ENCODE measurements at regions not wholly inside any gene's neighbourhood (a gene's known extent, or its start where the extent isn't known, plus 50 kb on each side); places are given as distances from the start of the nearest gene placed in this dataset.

DNA sequence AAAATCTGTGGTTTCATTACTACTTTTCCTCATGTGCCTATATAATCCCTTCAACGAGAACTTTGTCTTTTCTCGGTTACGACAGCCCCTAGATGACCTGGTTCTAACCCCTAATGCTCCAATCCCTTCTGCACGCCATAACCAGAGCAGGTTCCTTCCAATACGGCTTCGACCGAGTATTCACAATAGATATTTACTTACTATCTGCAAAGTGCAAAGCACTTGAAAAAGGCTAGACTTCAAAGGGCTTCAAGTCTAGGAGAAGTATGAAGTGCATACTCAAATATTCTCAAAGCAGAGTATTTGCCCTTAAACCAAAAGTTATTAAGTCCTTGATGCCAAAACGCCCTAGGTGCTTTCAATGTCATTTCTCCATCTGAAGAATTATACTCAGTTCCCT, 63.4 kb upstream of the NHSL1 start:
- H3K4me3 ChIP-seq (ENCODE audit: low read depth, low read length) = no peak overlapping the region
- TF ChIP-seq, protein P1, sequence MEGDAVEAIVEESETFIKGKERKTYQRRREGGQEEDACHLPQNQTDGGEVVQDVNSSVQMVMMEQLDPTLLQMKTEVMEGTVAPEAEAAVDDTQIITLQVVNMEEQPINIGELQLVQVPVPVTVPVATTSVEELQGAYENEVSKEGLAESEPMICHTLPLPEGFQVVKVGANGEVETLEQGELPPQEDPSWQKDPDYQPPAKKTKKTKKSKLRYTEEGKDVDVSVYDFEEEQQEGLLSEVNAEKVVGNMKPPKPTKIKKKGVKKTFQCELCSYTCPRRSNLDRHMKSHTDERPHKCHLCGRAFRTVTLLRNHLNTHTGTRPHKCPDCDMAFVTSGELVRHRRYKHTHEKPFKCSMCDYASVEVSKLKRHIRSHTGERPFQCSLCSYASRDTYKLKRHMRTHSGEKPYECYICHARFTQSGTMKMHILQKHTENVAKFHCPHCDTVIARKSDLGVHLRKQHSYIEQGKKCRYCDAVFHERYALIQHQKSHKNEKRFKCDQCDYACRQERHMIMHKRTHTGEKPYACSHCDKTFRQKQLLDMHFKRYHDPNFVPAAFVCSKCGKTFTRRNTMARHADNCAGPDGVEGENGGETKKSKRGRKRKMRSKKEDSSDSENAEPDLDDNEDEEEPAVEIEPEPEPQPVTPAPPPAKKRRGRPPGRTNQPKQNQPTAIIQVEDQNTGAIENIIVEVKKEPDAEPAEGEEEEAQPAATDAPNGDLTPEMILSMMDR (IDR thresholded peaks at IDR 0.05; ENCODE audit: insufficient read depth, low read length) = no peak
- DNase-seq (ENCODE audit: low read depth) = no peak

DNA sequence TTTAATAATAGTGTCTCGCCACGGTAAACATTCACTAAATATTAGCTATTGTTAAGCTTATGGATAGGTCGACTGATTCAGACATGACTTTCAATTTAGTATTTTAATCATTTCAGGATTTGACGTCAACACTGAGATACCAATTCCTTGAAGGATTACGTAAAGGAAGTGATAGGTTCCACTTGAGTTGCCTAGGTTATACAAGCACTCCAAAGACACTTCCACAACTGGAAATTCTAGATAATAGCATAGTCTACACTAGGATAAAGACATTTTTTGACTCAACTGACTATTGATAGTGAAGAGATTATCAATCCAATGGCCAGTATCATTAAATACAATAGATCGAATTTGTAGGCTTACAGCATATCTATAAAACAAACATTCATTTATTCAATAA, 63.9 kb upstream of the NHSL1 start:
- TF ChIP-seq, protein P1 (IDR thresholded peaks at IDR 0.05; ENCODE audit: insufficient read depth, low read length) = no peak
- DNase-seq (ENCODE audit: low read depth) = no peak

DNA sequence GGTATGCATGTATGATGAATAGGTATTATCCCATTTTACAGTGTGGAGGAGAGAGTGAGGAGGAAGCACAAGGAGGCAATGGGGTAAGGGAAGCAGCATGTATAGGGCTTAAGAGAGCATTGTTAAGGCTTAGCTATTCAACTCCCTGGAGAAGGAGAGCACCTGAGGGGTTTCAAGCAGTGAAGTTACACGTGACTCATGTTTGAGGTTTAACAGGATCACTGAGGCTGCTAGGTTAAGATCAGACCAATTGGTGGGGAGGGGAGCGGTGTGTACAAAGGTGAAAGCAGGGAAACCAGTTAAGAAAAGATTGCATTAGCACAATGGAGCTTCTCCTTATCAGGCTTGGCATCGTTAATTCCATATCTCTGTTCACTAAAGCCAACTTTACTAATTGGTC, 64.4 kb upstream of the NHSL1 start:
- TF ChIP-seq, protein P1 (IDR thresholded peaks at IDR 0.05; ENCODE audit: insufficient read depth, low read length) = no peak
- no peak for DNase-seq (ENCODE audit: low read depth)
- no peak overlapping the region for H3K4me3 ChIP-seq (ENCODE audit: low read depth, low read length)

More for the DNA sequence above, 63.9 kb upstream of the NHSL1 start:
- H3K4me3 ChIP-seq (ENCODE audit: low read depth, low read length) = no peak overlapping the region

DNA sequence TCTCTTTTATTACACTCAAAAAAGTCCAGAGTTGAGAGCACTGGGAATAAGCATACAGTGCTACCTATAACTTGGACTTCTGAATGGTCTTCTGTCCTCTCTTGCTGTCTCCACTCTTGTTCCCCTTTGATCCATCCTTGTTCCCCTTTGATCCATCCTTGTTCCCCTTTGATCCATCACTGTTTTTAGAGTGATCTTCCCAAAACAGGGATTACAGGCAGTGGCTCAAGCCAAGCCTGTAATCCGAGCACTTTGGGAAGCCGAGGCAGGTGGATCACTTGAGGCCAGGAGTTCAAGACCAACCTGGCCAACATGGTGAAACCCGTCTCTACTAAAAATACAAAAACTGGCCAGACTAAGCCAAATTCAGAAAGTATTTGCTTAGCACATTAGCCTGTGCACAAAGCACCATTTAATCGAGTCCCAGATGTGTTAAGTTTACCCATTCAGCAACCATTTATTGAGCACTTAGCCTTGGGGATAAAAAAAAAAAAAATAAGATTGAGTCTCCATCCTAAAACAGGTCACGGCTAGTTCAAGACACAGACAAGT, 65.0 kb upstream of the NHSL1 start:
- no peak for DNase-seq (ENCODE audit: low read depth)
- no peak overlapping the region for H3K4me3 ChIP-seq (ENCODE audit: low read depth, low read length)
- TF ChIP-seq, protein P1 (IDR thresholded peaks at IDR 0.05; ENCODE audit: insufficient read depth, low read length) = no peak

DNA sequence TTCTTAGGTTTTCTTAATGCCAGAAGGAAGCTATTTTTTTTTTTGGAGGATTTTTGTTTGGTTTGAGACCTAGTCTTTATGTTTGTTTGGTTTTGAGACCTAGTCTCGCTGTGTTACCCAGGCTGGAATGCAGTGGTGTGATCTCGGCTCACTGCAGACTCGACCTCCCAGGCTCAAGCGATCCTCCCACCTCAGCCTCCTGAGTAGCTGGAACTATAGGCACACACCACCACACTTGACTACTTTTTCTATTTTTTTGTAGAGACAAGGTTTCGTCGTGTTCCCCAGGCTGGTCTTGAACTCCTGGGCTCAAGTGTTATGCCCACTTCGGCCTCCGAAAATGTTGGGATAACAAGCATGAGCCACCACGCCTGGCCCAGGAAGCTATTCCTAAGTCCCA, 67.8 kb upstream of the NHSL1 start:
- DNase-seq (ENCODE audit: low read depth) = no peak
- H3K4me3 ChIP-seq (ENCODE audit: low read depth, low read length) = no peak overlapping the region
- TF ChIP-seq, protein P1 (IDR thresholded peaks at IDR 0.05; ENCODE audit: insufficient read depth, low read length) = no peak

DNA sequence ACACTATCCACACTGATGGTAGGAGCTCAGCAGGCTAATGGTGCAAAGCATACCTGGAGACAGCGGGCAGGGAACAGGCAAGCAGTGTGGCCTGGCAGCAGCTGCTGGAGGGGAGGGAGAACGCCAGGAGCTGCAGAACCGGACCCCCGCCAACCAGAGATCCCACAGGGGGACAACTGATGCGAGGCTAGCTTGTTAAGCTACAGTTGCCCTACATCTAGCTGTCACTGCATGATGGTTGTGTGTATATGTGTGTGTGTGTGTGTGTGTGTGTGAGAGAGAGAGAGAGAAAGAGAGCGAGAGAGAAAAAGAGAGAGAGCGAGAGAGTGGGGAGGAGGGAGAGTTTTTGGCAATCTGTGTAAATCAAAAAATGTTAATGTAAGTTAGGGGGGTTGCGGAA, 69.7 kb upstream of the NHSL1 start:
- TF ChIP-seq, protein P1 (IDR thresholded peaks at IDR 0.05; ENCODE audit: insufficient read depth, low read length) = no peak
- DNase-seq (ENCODE audit: low read depth) = no peak
- no peak overlapping the region for H3K4me3 ChIP-seq (ENCODE audit: low read depth, low read length)

DNA sequence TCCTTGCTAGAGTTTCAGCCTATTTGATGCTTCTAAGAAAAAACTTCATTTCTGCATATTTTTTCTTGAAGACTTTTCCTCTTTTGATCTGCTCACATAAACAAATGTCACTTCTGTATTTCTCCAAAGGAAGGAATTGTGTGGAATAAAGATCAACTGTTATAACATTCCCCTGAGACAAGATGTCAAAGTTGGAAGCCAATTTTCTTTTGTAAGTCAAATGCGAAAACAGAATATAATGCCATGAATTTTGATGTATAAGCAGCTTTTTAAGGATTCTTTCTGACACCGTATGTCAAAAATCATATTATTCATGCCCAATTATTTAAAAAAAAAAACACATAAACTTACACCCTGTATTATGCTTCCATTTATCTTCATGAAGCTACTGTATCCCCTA, 70.3 kb upstream of the NHSL1 start:
- DNase-seq (ENCODE audit: low read depth) = no peak
- TF ChIP-seq, protein P1 (IDR thresholded peaks at IDR 0.05; ENCODE audit: insufficient read depth, low read length) = no peak
- no peak overlapping the region for H3K4me3 ChIP-seq (ENCODE audit: low read depth, low read length)
